NCI-H2081 treated with DMSO at 0.1 percent for 48 hours (cell line): ENCODE measurements at regions not wholly inside any gene's neighbourhood (a gene's known extent, or its start where the extent isn't known, plus 50 kb on each side); places are given as distances from the start of the nearest gene placed in this dataset.
"Not testable (repeated sequence)": the region's sequence is repeated elsewhere in the genome, so short reads cannot be mapped to it uniquely, and the experiment has no call there.

Source experiments
- DNase-seq: peaks from one replicate; lab custom pipeline; 2025; lab: John Stamatoyannopoulos, UW

DNA sequence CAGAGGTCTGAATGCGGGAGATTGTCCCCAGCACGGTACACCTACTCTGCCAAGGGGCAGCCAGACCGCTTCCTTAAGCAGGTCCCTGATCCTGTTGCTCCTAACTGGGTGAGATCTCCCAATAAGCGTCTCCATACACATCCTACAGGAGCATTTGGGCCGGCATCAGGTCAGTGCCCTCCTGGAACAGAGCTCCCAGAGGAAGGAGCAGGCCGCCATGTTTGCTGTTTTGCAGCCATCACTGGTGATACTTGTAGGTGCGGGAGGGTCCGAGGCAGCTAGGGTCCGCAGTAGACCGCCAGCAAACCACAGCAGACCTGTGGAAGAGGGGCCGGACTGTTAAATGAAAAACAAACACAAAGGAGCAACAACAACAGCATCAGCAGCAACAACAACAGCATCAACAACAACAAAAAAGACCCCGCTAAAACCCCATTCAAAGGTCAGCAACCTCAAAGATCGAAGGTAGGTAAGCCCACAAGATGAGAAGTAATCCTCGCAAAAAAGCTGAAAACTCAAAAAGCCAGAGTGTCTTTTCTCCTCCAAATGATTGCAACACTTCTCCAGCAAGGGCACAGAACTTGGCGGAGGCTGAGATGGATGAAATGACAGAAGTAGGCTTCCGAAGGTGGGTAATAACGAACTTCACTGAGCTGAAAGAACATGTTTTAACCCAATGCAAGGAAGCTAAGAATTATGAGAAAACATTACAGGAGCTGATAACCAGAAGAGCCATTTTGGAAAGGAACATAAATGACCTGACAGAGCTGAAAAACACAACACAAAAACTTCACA lies 79.0 kb upstream of the CDH7 start:
- DNase-seq: no peak

DNA sequence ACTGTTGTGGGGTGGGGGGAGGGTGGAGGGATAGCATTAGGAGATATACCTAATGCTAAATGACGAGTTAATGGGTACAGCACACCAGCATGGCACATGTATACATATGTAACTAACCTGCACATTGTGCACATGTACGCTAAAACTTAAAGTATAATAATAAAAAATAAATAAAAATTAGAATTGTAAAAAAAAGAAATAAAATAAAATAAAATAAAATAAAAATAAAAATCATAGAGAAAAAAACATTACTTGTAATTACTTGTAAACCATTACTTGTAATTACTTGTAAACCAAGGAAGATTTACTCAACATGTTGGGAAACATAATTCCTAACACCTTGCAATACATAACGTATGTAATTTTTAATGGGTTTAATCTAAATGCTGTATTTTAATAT lies 80.7 kb upstream of the CDH7 start:
- not testable (repeated sequence) for DNase-seq

DNA sequence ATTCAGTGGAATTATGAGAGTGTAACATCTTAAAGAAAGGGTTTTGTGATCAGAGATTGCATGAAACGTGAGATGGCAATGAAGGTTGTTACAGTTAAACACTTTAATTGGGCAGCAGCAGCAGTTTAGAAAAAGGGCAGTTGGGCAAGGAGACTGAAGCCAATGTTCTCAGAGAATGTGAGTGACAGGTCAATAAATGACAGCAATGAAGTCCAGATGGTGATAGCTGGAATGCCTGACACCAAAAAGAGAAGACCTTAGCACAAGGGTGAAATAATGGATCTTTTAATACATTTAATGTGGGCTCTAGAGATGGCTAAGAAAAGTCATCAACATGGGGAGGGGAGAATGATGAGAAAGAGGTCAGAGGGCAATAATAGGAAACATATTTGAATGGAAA lies 89.4 kb upstream of the CDH7 start:
- DNase-seq: no peak

DNA sequence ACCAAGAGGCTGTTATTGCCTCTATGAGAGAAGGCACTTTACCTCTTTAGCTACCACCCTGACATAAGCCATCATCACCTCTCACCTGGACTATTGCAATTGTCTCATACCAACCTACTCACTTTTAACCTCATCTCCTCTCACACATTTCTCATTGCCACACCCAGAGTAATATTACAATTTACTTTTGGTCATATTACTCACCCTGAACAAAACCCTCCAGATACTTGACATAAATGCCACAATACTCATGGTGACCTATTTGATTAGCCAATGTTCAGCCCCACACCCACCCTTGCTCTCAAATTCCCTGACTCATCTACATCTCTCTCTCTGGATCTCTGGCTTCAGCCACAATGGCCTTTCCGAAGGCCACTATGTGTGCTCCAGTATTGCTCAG lies 90.9 kb upstream of the CDH7 start:
- DNase-seq: no peak

DNA sequence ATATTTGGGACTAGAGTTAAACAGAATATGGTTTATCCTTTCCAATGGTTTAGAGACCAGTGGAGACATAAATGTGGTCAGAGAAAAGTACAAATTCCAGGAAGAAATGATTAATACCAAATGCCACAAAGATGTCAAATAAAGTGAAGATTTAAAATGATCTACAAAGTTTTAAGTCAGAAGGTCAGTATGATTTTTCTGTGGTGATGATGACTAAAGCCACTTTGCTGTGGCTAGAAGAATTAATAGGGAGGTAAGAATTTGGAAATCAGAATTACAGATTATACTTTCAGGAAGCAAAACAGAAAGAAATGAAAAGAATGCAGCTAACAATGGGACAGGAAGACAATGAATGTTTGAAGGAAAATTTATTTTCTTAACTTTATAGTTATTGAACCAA lies 91.5 kb upstream of the CDH7 start:
- DNase-seq: no peak

DNA sequence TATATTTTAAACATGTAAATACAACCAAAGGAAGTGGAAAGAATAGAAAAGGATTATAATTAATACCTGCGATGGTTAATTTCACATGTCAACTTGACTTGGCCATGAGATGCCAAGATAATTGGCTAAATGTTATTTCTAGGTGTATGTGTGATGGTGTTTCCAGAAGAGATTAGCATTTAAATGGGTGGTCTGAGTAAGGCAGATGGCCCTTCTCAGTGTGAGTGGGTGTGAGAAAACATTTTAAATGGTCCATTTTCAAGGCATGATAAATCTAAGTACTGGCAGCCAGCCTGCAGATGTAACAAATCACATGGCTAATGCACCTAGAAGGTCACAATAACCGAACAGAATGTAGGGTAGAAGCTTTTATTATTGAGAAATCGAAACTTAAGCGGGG lies 99.6 kb upstream of the CDH7 start:
- peak; percentile 28 for DNase-seq

DNA sequence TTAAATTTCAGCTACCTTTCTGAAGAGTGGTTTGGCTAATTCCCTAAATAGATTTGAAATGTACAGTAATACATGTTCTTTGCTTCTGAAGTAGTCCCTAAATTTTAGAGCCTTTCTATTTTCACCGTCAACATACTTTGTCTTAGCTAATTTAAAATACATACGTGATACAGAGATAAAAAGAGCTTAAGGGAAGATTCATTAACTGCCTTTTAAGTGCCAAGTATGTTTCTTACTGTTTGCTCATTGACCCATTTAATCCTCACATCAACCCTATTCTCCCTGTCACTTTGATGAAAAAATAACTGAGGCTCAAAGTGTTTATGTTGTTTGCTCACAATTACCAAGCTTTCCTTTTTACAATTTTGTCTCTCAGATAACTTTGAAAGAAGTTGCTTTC lies 118.6 kb upstream of the CDH7 start:
- DNase-seq: no peak

DNA sequence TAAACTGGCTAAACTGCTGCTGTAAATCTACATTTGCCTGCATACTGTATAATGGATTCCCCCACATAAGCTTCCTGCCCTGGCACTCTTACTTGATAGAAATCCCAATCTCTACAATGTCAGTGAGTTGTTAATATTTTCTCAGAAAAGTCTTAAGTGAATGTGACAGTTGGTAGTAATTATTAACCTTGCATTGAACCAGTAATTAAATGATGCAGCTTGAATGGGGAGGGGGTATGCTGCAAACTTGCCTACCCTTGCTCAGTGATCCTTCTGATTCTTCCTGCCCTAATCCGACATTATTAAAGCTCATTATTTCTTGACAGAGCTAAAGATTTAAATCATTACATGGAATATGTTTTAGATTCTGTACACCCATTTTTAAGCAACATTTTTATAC lies 119.0 kb upstream of the CDH7 start:
- DNase-seq: no peak

DNA sequence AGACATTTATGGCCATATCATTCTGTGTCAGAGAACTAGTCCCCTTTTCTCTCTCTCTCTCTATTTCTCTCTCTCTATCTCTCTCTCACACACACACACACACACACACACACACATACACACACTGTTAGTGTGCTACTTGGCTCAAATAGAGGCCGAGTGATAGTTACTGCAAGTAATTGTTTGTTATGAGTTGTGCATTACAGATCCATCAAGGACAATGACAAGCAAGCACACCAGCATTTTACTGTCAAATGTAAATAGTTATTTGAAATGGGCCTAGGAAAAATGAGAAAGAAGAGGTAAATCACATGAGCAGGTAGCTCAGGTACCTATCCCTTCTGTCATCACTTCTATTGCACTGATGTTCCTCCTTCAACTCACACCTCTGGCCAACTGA lies 122.4 kb upstream of the CDH7 start:
- DNase-seq: no peak

DNA sequence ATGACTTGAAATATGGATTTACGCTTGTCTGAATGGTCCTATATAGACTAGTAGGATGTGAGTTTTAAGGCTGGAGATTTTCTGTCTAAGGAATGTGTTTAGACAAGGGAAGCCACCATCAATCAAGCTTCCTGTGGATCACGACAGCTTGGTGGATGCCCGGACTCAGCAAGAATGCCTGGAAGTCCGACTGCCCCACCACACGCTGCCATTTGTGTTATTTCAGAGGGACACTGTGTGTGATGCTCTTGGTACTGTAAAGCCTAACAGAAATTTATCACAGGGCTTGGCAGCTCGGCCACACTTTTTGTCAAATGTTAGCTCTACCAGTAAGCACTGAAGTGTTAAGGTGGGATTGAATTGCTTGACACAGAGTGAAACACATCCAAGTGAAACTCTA lies 127.1 kb upstream of the CDH7 start:
- no peak for DNase-seq

DNA sequence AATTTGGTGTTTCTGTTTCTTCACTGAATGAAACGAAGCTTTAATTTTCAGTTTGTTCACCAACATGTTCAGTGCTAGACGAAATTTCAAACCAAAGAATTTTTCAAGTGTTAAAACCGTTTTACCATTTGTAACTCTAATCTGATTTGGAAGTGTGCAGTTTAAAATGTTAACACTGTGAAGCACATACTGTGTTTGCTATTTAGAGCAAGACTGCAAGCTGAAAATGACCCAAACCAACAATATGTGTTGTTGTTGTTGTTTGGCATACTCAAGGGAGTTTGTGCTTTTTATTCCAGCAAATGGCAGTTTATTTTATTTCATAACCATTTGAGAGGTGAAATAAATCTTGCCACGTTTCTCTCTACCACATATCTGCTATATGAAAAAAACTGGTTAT lies 128.4 kb upstream of the CDH7 start:
- no peak for DNase-seq

DNA sequence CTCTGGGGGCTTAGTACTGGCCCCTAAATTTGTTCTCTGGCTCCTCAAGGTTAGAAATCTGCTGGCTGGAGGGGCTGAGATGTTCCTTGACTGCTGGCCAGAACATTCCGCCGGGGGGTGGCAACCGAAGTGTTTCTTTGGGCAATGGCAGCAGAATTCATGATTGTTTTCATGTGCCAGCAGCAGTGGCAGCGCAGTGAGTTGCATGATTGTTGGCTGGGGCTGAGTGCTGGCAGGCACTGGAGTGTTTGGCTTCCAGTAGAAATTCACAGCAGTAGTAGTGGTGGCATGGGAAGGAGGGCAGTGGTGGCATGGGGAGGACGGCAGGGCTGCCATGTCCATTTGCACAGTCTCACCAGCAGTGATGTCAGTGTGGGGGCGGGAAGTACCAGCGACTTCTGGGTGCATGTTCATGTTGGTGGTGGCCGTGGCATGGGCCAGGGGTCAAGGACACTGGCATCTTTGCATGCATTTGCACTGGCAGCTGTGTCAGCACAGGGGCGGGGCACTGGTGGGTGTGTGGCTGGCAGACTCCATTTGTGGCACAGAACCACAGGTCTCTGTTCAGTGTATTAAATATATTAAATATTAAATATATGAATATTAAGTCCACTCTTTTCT lies 130.6 kb upstream of the CDH7 start:
- no peak for DNase-seq

DNA sequence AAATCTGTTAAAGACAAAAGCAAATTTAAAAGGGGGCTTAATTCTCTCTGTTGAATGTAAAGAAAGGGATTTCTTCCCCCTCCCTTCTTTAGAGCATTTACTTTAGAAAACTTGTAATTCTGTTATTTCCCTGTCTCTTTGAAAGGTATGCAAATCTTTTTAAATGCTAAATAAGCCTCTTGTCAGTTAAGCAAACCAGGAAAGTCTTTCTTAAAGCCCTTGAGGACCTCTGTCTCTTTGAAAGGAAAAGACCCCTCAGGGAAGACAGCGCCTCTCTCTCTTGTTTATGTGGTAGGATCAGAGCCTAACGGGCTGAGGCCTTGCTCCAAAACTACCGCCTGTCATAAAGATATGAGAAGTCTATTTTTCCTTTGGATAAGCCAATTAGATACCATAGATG lies 139.9 kb upstream of the CDH7 start:
- DNase-seq: no peak

DNA sequence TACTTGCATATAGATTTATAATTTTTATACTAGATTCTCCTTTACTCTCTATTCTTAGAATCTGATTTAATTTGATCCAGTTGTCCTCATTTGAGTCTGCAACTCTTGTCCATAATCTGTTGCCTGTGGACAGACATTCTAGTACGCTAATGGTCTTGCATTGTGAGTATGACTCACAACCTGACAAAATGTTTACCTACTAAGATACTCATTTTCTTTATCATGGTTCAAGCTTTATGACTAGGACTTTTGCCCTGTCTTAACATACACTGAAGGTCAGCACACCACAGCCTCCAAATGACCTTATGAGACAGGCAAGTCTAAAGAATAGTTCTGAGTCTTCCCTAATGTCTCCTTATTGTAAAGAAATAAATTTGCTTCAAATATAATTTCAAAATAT lies 142.3 kb upstream of the CDH7 start:
- no peak for DNase-seq

DNA sequence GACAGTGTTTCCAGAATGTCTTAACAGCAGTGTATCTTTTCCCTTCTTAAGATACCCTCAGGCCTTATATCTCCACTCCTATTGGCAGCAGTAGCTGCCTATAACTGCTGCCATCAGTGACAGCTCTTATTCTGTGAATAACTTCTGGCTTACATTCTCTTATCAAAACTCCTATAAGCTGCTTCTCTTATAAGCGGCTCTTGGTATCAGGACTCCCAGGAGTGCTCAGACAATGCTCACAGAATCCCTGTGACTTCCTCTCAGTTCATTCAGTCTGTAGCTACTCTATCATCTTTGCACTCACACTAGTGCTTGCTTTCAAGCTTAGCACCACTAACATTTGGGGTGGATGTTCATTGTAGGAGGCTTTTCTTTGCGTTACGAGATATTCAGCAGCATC lies 143.7 kb upstream of the CDH7 start:
- DNase-seq: no peak

DNA sequence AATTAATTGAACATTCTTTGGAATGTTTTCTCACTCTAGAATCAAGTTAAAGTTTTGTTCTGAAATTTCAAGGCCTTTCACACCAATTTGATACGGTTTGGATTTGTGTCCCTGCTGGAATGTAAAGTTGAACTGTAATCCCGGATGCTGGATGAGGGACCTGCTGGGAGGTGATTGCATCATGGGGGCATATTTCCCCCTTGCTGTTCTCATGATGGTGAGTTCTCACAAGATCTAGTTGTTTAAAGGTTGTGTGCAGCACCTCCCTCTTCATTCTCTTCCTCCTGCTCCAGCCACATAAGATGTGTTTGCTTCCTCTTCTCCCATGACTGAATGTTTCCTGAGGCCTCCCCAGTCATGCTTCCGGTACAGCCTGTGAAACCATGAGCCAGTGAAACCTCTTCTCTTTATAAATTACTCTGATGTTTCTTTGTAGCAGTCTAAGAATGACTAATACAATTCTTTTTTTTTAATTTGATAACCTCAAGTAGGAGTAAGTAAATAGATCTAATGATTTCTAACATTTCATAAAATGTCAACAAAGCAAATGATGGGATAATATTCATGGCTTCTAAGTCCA lies 144.2 kb upstream of the CDH7 start:
- DNase-seq: no peak

DNA sequence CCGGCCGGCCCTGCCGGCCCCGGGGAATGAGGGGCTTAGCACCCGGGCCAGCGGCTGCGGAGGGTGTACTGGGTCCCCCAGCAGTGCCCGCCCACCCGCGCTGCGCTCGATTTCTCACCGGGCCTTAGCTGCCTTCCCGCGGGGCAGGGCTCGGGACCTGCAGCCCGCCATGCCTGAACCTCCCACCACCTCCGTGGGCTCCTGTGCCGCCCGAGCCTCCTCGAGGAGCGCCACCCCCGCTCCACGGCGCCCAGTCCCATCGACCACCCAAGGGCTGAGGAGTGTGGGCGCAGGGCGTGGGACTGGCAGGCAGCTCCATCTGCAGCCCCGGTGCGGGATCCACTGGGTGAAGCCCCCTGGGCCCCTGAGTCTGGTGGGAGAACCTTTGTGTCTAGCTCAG lies 145.5 kb upstream of the CDH7 start:
- DNase-seq: not testable (repeated sequence)

DNA sequence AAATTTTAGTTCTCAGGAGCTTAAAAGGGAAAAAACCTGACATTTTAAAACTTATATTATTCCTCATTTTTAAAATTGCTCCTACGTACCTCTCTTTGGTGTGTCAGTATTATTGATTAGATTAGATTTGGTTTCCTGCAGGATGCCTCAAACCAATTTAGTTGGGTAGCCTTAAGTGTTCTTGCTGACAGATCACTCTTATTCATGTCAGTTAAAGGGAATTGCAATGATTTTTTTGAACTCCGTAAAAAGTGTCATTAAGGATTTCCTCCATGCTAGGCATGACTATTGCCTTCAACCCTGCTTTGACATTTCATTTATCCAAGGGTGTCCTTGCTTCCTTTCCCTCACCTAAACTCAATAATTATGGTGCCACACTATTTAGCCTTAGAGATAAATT lies 149.0 kb upstream of the CDH7 start:
- no peak for DNase-seq

DNA sequence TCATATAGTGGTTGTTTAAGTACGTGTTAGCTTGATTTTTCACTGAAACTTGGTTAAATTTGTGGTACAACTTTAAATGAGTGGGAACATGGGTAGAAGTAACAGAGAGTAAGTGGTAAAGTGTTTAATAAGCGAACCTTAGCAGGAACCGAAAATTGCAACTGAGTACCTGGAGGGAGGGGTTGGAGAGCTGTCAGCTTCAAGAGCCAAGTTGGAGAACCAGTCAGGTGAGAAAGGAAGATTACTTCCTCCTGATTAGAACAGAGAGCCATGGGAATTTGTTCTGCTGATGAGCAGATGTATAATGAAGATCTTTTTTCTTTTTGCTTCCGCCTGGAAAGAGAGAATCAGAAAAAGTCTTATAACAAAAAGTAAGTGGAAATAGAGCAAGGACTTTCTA lies 158.4 kb upstream of the CDH7 start:
- DNase-seq: no peak

DNA sequence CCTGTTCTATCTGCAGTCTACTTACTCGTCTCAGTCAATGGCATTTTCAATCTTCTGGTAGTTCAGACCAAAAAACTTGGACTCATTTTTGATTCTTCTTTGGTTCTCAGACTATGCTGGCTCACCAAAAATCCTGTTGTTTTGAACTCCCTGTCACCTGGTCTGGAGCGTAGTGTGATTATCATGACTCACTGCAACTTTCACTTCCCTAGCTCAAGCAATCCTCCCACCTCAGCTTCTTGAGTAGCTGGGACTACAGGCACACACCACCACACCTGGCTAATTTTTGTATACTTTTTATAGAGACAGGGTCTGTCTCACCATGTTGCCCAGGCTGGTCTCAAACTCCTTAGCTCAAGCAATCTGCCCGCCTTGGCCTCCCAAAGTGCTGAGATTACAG lies 163.3 kb upstream of the CDH7 start:
- no peak for DNase-seq

DNA sequence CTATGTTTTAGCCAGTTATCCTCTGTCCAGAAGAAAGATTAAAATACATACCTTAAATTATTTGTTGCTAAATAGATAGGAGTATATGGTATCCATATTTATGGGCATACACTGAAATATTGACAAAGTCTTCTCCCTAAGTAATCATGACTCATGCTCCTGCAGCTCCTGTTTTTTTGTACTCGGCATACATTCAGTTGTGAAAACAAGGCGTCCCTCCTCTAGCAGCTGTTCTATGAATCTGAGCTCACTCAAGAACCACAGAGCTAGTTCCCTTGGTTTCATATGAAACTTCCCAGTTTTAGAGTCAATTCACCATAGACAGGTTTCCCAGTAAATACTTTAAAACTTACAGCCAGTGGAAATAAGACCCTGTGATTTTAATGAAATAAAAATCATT lies 168.7 kb upstream of the CDH7 start:
- DNase-seq: not testable (repeated sequence)

DNA sequence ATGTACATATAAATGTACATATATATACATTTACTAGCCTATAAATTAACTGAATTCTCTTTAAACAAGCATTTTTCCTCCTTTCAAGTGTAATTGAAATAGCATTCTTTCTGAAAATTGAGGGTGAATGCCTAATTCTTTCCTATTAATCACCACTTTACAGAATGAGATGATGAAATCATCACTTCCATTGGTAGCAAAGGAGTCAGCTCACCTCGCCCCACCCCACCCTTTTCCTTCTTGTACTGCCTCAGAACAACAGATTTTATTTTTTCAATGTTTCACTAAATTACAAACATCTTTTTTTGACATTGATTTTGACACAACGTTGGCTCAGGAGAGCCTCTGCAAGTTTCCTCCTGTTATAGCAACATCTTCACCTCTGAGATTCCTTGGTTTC lies 181.9 kb upstream of the CDH7 start:
- no peak for DNase-seq

DNA sequence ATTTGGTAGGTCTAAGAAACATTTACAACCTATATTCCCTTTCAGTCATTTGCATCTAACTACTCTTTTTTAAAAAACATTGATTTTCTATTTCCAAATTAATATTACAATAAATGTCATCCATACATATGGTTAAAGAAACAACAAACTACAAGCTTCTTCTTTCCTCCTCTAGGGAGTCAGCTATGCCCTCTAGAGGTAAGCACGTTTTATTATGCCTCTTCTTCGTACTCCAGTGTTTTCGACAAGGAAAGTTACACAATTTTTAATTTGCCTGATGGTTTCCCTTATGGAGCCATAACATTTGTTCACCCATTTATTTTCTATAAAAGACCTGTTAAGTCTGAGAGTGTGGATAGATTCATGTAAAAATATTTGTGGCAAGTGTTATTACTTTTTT lies 183.4 kb upstream of the CDH7 start:
- no peak for DNase-seq

DNA sequence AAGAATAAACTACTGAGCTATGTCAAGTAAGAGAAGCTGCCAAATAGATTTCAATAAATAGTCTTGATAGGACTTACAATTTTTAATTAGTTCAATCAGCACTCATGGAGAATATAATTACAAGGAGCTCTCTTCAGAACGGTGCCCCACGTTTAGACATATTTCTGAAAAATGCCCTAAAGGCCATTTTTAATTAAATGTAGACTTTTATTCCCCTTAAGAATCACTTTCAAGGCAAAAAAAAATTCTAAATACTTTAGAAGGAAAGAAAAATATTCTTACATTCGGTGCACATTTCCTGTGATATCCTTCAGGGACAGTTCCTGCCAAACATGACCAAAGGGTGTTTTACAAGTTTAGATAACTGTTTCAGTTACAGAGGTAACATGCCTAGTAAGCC lies 202.5 kb upstream of the CDH7 start:
- no peak for DNase-seq
